NT2/D1 (cell line): ENCODE measurements at regions not wholly inside any gene's neighbourhood (a gene's known extent, or its start where the extent isn't known, plus 50 kb on each side); places are given as distances from the start of the nearest gene placed in this dataset.

ENCODE experiments used
- SUZ12 ChIP-seq: IDR thresholded peaks from 2 replicates; pipeline ENCODE4 v1.6.1; 2011; ENCODE audit not compliant: insufficient read length, insufficient read depth; ENCODE audit errors: extremely low read depth
- YY1 ChIP-seq: IDR thresholded peaks from 2 replicates; pipeline ENCODE4 v1.6.1; 2011; ENCODE audit not compliant: insufficient read length, insufficient read depth
- ZNF274 ChIP-seq: IDR thresholded peaks from 2 replicates; pipeline ENCODE4 v1.6.1; 2011; ENCODE audit warnings: mild to moderate bottlenecking, low read depth, low read length

GRCh38 chr6:120652506-120652905, 681.8 kb downstream of the TBC1D32 start:
- TF ChIP-seq ZNF274 = no peak
- TF ChIP-seq YY1 = no peak
- TF ChIP-seq SUZ12 = no peak
